ENCODE measurements at regions not wholly inside any gene's neighbourhood (a gene's known extent, or its start where the extent isn't known, plus 50 kb on each side); places are given as distances from the start of the nearest gene placed in this dataset.
"Not testable (repeated sequence)": the region's sequence is repeated elsewhere in the genome, so short reads cannot be mapped to it uniquely, and the experiment has no call there.

DNA sequence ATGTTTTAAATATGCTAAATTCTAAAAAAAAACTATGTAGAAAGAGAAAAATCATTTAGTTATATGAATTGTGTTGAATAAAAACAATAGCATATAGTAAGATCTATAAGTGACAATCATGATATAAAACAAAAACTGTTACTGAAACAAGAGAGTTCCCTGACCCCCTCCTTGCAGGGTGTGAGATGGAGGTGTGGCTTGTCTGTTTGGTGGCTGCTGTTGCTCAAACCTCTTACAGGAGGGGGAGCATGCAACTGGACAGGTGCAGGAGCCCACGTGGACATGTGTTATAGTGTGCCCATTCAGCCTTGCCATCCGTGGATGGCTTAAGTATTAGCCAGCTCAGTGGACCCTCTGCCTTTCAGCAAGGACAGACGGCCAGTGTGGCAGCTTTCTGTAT, 206.7 kb downstream of the MOXD1 start:
- Histone ChIP-seq H3K27me3 (ENCODE audit: control insufficient read depth, insufficient read depth, low read length) (no peaks in the 10 kb centered on the region), H3K4me3 (ENCODE audit: low read length) (no peak overlapping the region), H3K4me1 (ENCODE audit: control insufficient read depth, insufficient read depth, low read length) (no peaks in the 10 kb centered on the region), H3K9ac (ENCODE audit: low read length) (no peak overlapping the region), H3K9me3 (ENCODE audit: control insufficient read depth, low read length) (no peaks in the 10 kb centered on the region), H3K36me3 (ENCODE audit: control insufficient read depth, insufficient read depth, low read length) (no peaks in the 10 kb centered on the region)

DNA sequence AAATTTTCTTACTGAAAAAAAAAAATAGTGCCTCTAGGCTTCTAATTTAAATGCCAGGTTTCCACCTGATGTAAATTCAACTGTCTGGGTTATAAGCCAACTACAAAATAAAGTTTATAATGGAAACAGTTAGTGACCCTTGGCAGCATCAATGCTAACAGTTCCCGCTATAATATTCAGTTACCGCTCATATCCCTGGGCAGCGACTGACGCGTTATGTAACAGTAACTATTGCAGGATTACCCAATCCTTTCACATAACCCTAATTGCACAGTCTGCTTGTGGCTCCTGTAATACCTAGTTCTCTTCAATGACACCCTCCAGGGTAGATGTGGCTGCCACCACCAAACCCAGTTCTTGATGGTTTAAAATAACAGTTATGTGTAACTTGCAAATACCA, 208.6 kb downstream of the MOXD1 start:
- Histone ChIP-seq H3K27me3 (ENCODE audit: control insufficient read depth, insufficient read depth, low read length) (no peaks in the 10 kb centered on the region), H3K9me3 (ENCODE audit: control insufficient read depth, low read length) (no peaks in the 10 kb centered on the region), H3K36me3 (ENCODE audit: control insufficient read depth, insufficient read depth, low read length) (no peaks in the 10 kb centered on the region), H3K9ac (ENCODE audit: low read length) (no peak overlapping the region), H3K4me1 (ENCODE audit: control insufficient read depth, insufficient read depth, low read length) (no peaks in the 10 kb centered on the region), H3K4me3 (ENCODE audit: low read length) (no peak overlapping the region)

DNA sequence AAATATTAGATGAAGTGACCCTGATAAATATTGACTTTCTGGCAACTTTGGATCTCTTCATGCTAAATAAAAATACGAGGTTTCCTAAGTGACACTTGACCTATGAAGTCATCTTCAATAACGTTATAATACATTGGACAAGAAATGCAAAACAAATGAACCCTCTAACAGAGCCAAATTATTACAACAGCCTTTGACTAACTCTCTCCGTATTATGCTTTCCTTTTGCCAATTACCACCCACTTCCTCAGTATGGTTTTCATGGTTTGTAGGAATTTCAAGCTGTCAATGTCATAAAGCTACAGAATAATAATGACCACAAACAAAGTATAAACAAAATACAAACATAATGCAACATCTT, 210.5 kb downstream of the MOXD1 start:
- no peak overlapping the region for H3K4me3 ChIP-seq (ENCODE audit: low read length)
- H3K9me3 ChIP-seq (ENCODE audit: control insufficient read depth, low read length), result no peaks in the 10 kb centered on the region
- no peaks in the 10 kb centered on the region for H3K27me3 ChIP-seq (ENCODE audit: control insufficient read depth, insufficient read depth, low read length)
- no peaks in the 10 kb centered on the region for H3K36me3 ChIP-seq (ENCODE audit: control insufficient read depth, insufficient read depth, low read length)
- no peak overlapping the region for H3K9ac ChIP-seq (ENCODE audit: low read length)
- no peaks in the 10 kb centered on the region for H3K4me1 ChIP-seq (ENCODE audit: control insufficient read depth, insufficient read depth, low read length)

DNA sequence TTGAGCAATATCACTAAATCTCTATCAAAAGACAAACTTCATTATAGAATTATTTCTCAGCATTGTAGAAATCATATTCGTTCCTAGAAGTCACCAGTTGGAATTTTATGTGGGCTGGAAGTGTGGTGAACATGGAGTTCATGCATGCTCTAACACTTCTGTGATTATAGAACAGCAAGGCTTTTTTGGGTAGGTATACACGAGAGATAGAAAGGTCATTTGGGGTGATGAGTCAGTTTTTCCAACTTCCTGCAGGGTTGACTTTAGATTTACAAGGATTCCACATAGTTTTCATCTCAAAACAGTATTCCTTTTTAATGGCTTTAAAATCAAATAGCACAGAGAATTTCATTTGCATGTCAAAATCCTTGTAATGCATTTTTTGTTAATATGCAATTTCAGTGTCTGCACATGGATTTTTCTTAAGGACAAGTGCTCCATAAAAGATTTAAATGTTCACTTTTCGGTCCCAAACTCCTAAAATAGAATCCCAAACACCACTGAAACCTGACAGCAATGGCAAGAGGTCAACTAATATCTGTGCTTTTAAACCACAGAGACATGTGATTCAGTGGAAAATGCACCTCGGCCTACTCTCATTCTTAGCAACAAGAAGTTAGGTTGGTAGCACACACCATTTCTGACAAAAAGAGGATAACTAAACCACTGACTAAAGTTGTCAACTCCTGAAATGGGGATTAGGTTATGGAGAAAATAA, 211.0 kb downstream of the MOXD1 start:
- no peak overlapping the region for H3K9ac ChIP-seq (ENCODE audit: low read length)
- H3K4me1 ChIP-seq (ENCODE audit: control insufficient read depth, insufficient read depth, low read length), result no peaks in the 10 kb centered on the region
- no peaks in the 10 kb centered on the region for H3K27me3 ChIP-seq (ENCODE audit: control insufficient read depth, insufficient read depth, low read length)
- H3K4me3 ChIP-seq (ENCODE audit: low read length), result no peak overlapping the region
- H3K9me3 ChIP-seq (ENCODE audit: control insufficient read depth, low read length), result no peaks in the 10 kb centered on the region
- H3K36me3 ChIP-seq (ENCODE audit: control insufficient read depth, insufficient read depth, low read length), result no peaks in the 10 kb centered on the region

DNA sequence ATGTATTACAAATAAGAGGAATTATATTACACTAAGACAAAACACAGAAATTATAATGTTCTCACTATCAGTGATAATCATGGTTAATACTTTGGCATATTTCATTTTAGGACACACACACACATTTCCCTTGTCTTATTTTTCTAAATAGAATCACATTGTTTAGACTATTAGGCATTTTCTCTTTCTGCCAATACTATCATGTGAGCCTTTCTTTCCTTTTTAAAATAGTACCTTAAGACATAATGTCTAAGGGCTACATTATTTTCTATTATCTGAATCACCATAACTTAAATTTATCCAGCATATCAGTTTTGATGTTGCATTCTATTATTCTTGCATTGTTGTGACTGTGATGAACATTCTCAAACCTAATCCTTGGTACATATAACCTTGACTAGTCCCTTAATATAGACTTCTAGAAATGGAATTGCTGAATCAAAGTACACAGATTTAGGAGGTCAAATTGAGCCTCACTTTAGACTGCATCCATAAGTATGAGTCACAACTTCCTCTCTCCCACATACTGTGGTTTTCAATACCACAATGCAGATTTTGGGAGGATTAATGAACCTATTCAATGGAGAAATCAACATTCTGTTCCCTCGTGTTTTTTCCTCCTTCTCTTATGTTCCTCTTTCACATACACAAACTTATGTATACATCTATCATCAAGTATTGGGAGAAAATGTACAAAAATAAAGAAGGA, 212.6 kb downstream of the MOXD1 start:
- no peak overlapping the region for H3K9ac ChIP-seq (ENCODE audit: low read length)
- H3K36me3 ChIP-seq (ENCODE audit: control insufficient read depth, insufficient read depth, low read length), result no peaks in the 10 kb centered on the region
- H3K4me1 ChIP-seq (ENCODE audit: control insufficient read depth, insufficient read depth, low read length), result no peaks in the 10 kb centered on the region
- H3K4me3 ChIP-seq (ENCODE audit: low read length), result no peak overlapping the region
- H3K27me3 ChIP-seq (ENCODE audit: control insufficient read depth, insufficient read depth, low read length), result no peaks in the 10 kb centered on the region
- H3K9me3 ChIP-seq (ENCODE audit: control insufficient read depth, low read length), result no peaks in the 10 kb centered on the region

DNA sequence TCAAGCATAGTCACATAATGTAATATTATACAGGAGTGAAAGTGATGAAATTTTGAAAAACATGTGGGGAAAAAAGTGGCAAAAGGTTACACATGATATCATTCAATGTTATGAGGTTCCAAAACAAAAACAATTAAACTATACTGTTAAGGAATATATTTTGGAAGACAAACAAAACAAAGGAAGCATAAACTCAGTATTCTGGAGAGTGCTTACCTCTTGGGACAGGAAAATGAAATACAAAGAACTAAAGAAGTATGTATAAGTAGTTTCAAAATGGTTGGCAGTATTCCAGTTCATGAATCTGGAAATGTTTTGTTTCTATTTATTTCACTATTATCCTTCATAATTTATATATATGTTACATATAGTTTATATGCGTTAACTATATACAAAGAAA, 213.5 kb downstream of the MOXD1 start:
- no peaks in the 10 kb centered on the region for H3K36me3 ChIP-seq (ENCODE audit: control insufficient read depth, insufficient read depth, low read length)
- no peaks in the 10 kb centered on the region for H3K27me3 ChIP-seq (ENCODE audit: control insufficient read depth, insufficient read depth, low read length)
- H3K9ac ChIP-seq (ENCODE audit: low read length), result no peak overlapping the region
- H3K4me1 ChIP-seq (ENCODE audit: control insufficient read depth, insufficient read depth, low read length), result no peaks in the 10 kb centered on the region
- H3K9me3 ChIP-seq (ENCODE audit: control insufficient read depth, low read length), result no peaks in the 10 kb centered on the region
- H3K4me3 ChIP-seq (ENCODE audit: low read length), result no peak overlapping the region

DNA sequence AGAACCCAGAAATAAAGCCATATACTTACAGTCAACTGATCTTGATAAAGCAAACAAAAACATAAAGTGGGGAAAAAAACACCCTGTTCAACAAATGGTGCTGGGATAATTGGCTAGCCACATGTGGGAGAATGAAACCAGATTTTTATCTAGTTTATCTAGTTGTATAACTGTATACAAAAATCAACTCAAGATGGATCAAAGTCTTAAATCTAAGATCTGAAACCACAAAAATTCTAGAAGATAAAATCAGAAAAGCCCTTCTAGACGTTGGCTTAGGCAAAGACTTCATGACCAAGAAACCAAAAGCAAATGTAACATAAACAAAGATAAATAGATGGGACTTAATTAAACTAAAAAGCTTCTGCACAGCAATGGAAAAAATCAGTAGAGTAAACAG, 216.3 kb downstream of the MOXD1 start:
- H3K4me1 ChIP-seq (ENCODE audit: control insufficient read depth, insufficient read depth, low read length); H3K9ac ChIP-seq (ENCODE audit: low read length); H3K36me3 ChIP-seq (ENCODE audit: control insufficient read depth, insufficient read depth, low read length); H3K27me3 ChIP-seq (ENCODE audit: control insufficient read depth, insufficient read depth, low read length); H3K9me3 ChIP-seq (ENCODE audit: control insufficient read depth, low read length); H3K4me3 ChIP-seq (ENCODE audit: low read length): not testable (repeated sequence)

DNA sequence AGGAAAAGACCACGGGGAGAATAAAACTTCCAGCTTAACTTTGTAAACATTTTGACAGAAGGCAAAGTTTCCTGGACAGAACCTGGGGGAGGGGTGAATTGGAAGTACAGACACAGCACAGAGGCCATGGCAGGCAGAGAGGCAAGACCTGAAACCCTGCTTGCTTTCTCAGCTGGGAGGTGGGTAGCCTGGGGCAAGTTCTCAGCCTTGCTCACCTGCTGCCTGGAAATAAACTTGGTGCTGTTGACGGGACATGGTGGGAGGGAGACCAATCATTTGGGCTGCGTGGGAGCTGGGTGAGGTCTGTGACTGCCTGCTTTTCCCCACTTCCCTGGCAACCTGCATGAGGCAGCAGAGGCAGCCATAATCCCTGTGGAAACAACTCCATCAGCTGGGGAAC, 221.3 kb downstream of the MOXD1 start:
- peaks cover 1% of the 10 kb centered on the region for H3K9me3 ChIP-seq (ENCODE audit: control insufficient read depth, low read length)
- H3K27me3 ChIP-seq (ENCODE audit: control insufficient read depth, insufficient read depth, low read length), result no peaks in the 10 kb centered on the region
- H3K36me3 ChIP-seq (ENCODE audit: control insufficient read depth, insufficient read depth, low read length), result no peaks in the 10 kb centered on the region
- no peak overlapping the region for H3K4me3 ChIP-seq (ENCODE audit: low read length)
- H3K4me1 ChIP-seq (ENCODE audit: control insufficient read depth, insufficient read depth, low read length), result no peaks in the 10 kb centered on the region
- H3K9ac ChIP-seq (ENCODE audit: low read length), result no peak overlapping the region

DNA sequence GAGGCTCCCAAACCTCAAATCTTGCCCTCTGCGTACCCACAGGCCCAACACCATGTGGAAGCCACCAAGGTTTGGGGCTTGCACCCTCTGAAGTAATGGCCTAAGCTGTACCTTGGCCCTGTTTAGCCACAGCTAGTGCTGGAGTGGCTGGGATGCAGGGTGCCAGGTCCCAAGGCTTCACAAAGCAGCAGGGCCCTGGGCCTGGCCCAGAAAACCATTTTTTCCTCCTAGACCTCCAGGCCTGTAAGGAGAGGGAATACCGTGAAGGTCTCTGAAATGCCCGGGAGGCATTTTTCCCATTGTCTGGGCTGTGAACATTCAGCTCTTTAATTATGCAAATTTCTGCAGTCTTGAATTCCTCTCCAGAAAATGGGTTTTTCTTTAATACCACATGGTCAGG, 223.7 kb upstream of the CCN2 start:
- H3K9me3 ChIP-seq (ENCODE audit: control insufficient read depth, low read length), result peaks cover 3% of the 10 kb centered on the region
- H3K27me3 ChIP-seq (ENCODE audit: control insufficient read depth, insufficient read depth, low read length), result no peaks in the 10 kb centered on the region
- no peak overlapping the region for H3K4me3 ChIP-seq (ENCODE audit: low read length)
- no peak overlapping the region for H3K9ac ChIP-seq (ENCODE audit: low read length)
- H3K36me3 ChIP-seq (ENCODE audit: control insufficient read depth, insufficient read depth, low read length), result no peaks in the 10 kb centered on the region
- H3K4me1 ChIP-seq (ENCODE audit: control insufficient read depth, insufficient read depth, low read length), result no peaks in the 10 kb centered on the region

DNA sequence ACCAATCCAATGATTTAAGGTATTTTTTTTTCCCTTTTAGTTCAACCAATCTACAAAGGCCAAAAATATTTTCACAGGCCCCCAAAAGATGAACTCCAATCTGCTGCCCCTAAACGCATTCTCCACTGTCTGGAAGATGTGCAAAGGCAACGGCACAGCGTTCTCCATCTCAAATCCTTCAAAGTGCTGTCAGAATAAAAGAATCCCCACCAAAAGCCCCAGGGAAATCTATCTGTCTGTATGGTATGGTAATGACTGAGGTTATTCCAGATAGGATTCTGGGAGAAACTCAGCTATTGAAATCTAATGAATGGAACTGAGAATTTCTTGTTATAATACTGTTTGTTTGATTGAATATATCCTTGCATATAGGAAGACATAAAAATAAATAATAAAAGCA, 217.8 kb upstream of the CCN2 start:
- Histone ChIP-seq H3K9me3 (ENCODE audit: control insufficient read depth, low read length) (no peaks in the 10 kb centered on the region), H3K4me3 (ENCODE audit: low read length) (no peak overlapping the region), H3K36me3 (ENCODE audit: control insufficient read depth, insufficient read depth, low read length) (no peaks in the 10 kb centered on the region), H3K27me3 (ENCODE audit: control insufficient read depth, insufficient read depth, low read length) (no peaks in the 10 kb centered on the region), H3K9ac (ENCODE audit: low read length) (no peak overlapping the region), H3K4me1 (ENCODE audit: control insufficient read depth, insufficient read depth, low read length) (peaks cover 5% of the 10 kb centered on the region)

DNA sequence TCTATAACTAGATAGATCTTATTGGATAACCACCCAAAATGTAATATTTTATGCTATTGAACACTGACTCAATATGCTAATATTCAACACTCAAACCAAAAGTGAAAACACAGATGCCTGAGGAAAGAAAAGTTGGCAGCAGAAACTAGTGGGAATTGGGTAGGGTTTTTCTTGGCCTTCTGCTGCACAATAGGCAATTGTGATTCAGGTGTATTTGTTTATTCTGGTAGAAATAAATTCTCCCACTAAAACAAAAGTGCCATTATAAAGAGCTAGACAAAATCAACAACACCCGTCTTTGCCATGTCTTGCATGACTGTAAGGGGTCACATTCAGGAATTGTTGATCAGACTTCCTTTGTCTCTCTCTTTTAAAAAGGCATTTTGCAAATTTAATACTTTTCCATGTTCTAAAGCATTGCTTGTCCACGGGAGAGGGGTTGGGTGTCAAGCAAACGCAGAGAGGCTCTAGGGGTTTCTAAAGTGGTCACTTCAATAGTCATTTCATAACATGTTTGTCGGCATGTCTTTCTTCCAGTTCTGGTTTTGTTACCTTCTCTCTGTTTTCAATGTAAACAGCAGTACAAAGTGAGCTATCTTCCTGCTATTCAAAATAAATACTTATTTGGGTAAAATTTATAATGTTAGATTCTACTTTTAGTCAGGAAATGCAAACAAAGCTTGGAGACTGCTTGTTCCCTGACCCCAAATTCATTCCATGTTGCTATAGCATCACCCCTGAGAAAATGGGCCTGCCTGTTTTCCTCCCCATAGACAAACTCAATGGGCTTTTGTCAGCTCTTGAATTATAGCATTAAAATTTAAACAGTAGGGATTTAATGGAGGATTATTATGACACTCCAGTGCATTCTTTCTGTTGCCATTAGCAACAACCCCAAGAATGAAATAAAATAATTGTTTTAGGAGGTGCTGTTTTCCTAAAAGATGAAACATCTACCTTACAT, 217.0 kb upstream of the CCN2 start:
- no peaks in the 10 kb centered on the region for H3K27me3 ChIP-seq (ENCODE audit: control insufficient read depth, insufficient read depth, low read length)
- no peak overlapping the region for H3K4me3 ChIP-seq (ENCODE audit: low read length)
- H3K36me3 ChIP-seq (ENCODE audit: control insufficient read depth, insufficient read depth, low read length), result no peaks in the 10 kb centered on the region
- H3K9ac ChIP-seq (ENCODE audit: low read length), result no peak overlapping the region
- H3K4me1 ChIP-seq (ENCODE audit: control insufficient read depth, insufficient read depth, low read length), result peaks cover 5% of the 10 kb centered on the region
- no peaks in the 10 kb centered on the region for H3K9me3 ChIP-seq (ENCODE audit: control insufficient read depth, low read length)

DNA sequence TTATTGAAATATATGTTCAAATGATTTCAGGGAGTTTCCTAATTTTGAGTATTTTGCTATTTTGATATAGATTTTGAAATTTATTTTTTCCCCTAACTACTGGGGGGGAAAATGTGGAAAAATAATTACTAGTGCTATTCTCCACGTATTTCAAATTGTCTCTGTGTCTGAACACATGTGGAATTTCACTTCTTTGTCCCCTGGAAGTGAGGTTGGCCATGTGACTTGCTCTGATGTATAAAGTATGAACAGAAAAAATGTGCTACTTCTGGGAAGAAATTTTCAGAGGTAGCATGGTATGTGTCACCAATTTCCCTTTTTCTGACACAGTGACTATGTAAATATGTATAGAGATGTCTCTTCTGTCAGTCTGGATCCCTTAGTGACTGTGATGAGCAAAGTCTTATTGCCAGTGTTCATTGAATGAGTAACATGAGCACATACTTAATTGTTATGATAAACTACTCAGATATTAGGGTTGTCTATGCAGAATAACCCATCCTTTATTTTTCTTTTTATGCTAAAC, 215.4 kb upstream of the CCN2 start:
- no peak overlapping the region for H3K9ac ChIP-seq (ENCODE audit: low read length)
- H3K4me1 ChIP-seq (ENCODE audit: control insufficient read depth, insufficient read depth, low read length), result peaks cover 5% of the 10 kb centered on the region
- no peaks in the 10 kb centered on the region for H3K36me3 ChIP-seq (ENCODE audit: control insufficient read depth, insufficient read depth, low read length)
- no peak overlapping the region for H3K4me3 ChIP-seq (ENCODE audit: low read length)
- H3K9me3 ChIP-seq (ENCODE audit: control insufficient read depth, low read length), result no peaks in the 10 kb centered on the region
- H3K27me3 ChIP-seq (ENCODE audit: control insufficient read depth, insufficient read depth, low read length), result no peaks in the 10 kb centered on the region

All from mucosa of stomach (tissue), 1 donor.